C4-2B (cell line): ENCODE measurements at regions not wholly inside any gene's neighbourhood (a gene's known extent, or its start where the extent isn't known, plus 50 kb on each side); places are given as distances from the start of the nearest gene placed in this dataset.

Experiments
- CTCF ChIP-seq: fragments of 450-650 bp; conservative IDR thresholded peaks from 2 replicates; pipeline ENCODE4 v1.5.1; 2017; ENCODE audit warnings: mild to moderate bottlenecking
- ZFX ChIP-seq: fragments of 450-650 bp; IDR thresholded peaks from 2 replicates; pipeline ENCODE4 v1.6.1; 2017

- no peak for TF ChIP-seq CTCF
- TF ChIP-seq ZFX = no peak
These were observed 108.6 kb upstream of the EGFLAM start for GRCh38 chr5:38149815-38150195.
